ENCODE measurements at regions not wholly inside any gene's neighbourhood (a gene's known extent, or its start where the extent isn't known, plus 50 kb on each side); places are given as distances from the start of the nearest gene placed in this dataset.

GRCh38 chr21:38982804-38983203 is 177.1 kb downstream of the ETS2 start:
- TF ChIP-seq CTCF (IDR thresholded peaks at IDR 0.05) (no peak), POLR2A (IDR thresholded peaks at IDR 0.05) (no peak)

Measured in upper lobe of left lung (tissue), 4 donors.